ENCODE measurements at regions not wholly inside any gene's neighbourhood (a gene's known extent, or its start where the extent isn't known, plus 50 kb on each side); places are given as distances from the start of the nearest gene placed in this dataset.

- Histone ChIP-seq H3K9me3 (ENCODE audit: control insufficient read depth, insufficient read depth, low read depth, low read length) (no peaks in the 10 kb centered on the region), H3K4me1 (ENCODE audit: control insufficient read depth, insufficient read depth, low read length) (no peaks in the 10 kb centered on the region), H3K36me3 (ENCODE audit: control insufficient read depth, insufficient read depth, low read length) (no peaks in the 10 kb centered on the region), H3K27me3 (ENCODE audit: control insufficient read depth, insufficient read depth, low read length) (no peaks in the 10 kb centered on the region), H3K27ac (ENCODE audit: low read length) (no peak overlapping the region), H3K4me3 (ENCODE audit: low read depth in 2 of 2, low read length in 2 of 2) (no peak overlapping the region)
- ChIA-PET POLR2A (no interaction called here), CTCF (no interaction called here)
- DNase-seq (ENCODE audit: low read depth, low spot score) = no peak
- intact Hi-C loops (cut with micrococcal nuclease; ENCODE audit: unreplicated experiment) (no loop called here), in situ Hi-C loops (cut with HindIII; ENCODE audit: low pct_unique_long_range_greater_than_20kb, low sequenced_read_pairs) (no loop called here)
- no peak for ATAC-seq
- no TSS peak for BruUV-seq (replicated peaks)
- TF ChIP-seq REST (IDR thresholded peaks at IDR 0.05; ENCODE audit: insufficient read depth in 1 of 2, low read depth in 2 of 2, low read length in 1 of 2) (no peak), TCF7L2 (IDR thresholded peaks at IDR 0.05; ENCODE audit: low read depth, low read length) (no peak), POLR2AphosphoS5 (IDR thresholded peaks at IDR 0.05; ENCODE audit: low read depth, low read length) (no peak), CTCF (IDR thresholded peaks at IDR 0.05) (no peak)
Observed at GRCh38 chr5:89067362-89067761, 184.4 kb upstream of the MEF2C start.

GRCh38 chr5:89065919-89066318 lies 182.9 kb upstream of the MEF2C start:
- no TSS peak for BruUV-seq (replicated peaks)
- no peak overlapping the region for H3K4me3 ChIP-seq (ENCODE audit: low read depth in 2 of 2, low read length in 2 of 2)
- no peaks in the 10 kb centered on the region for H3K27me3 ChIP-seq (ENCODE audit: control insufficient read depth, insufficient read depth, low read length)
- CTCF ChIA-PET = no interaction called here
- no peaks in the 10 kb centered on the region for H3K9me3 ChIP-seq (ENCODE audit: control insufficient read depth, insufficient read depth, low read depth, low read length)
- H3K4me1 ChIP-seq (ENCODE audit: control insufficient read depth, insufficient read depth, low read length) = no peaks in the 10 kb centered on the region
- no peak for TF ChIP-seq CTCF (IDR thresholded peaks at IDR 0.05)
- no peak for TF ChIP-seq REST (IDR thresholded peaks at IDR 0.05; ENCODE audit: insufficient read depth in 1 of 2, low read depth in 2 of 2, low read length in 1 of 2)
- POLR2A ChIA-PET = no interaction called here
- in situ Hi-C loops (cut with HindIII; ENCODE audit: low pct_unique_long_range_greater_than_20kb, low sequenced_read_pairs) = no loop called here
- intact Hi-C loops (cut with micrococcal nuclease; ENCODE audit: unreplicated experiment) = no loop called here
- ATAC-seq (no peak), DNase-seq (ENCODE audit: low read depth, low spot score) (no peak)
- no peak overlapping the region for H3K27ac ChIP-seq (ENCODE audit: low read length)
- no peaks in the 10 kb centered on the region for H3K36me3 ChIP-seq (ENCODE audit: control insufficient read depth, insufficient read depth, low read length)
